ENCODE measurements at regions not wholly inside any gene's neighbourhood (a gene's known extent, or its start where the extent isn't known, plus 50 kb on each side); places are given as distances from the start of the nearest gene placed in this dataset.

- TF ChIP-seq CTCF (IDR thresholded peaks at IDR 0.05), result no peak
- no peak for TF ChIP-seq POLR2AphosphoS5 (IDR thresholded peaks at IDR 0.05)
- no peak for TF ChIP-seq POLR2A (IDR thresholded peaks at IDR 0.05)
- TF ChIP-seq EP300 (IDR thresholded peaks at IDR 0.05), result no peak
Observed at GRCh38 chr4:101678180-101678579, 112.3 kb upstream of the BANK1 start.
